Uterus (tissue), 3 donors: ENCODE measurements at regions not wholly inside any gene's neighbourhood (a gene's known extent, or its start where the extent isn't known, plus 50 kb on each side); places are given as distances from the start of the nearest gene placed in this dataset.

Source experiments
- DNase-seq, 2 donors: peaks; one replicate each; pipeline ENCODE4 v3.0.0-alpha.2; 2019 to 2020
- H3K27ac ChIP-seq, 2 donors: fragments of 200-600 bp; sonication (generic); 1 replicate in 1 of 2; 2 replicates in 1 of 2; pipeline ENCODE4 v1.5.1; 2016 to 2018
- H3K27me3 ChIP-seq, 2 donors: fragments of 200-600 bp; sonication (generic); one replicate each; pipeline ENCODE4 v1.5.1; 2018 to 2019; ENCODE audit warnings: control low read depth in 1 of 2
- H3K36me3 ChIP-seq, 2 donors: fragments of 200-600 bp; sonication (generic); one replicate each; pipeline ENCODE4 v1.5.1; 2019; ENCODE audit warnings: control low read depth in 1 of 2
- H3K4me1 ChIP-seq, 2 donors: fragments of 200-600 bp; sonication (generic); one replicate each; pipeline ENCODE4 v1.5.1; 2018 to 2019; ENCODE audit warnings: control low read depth in 1 of 2
- H3K4me3 ChIP-seq, 2 donors: fragments of 200-600 bp; sonication (generic); 1 replicate in 1 of 2; 2 replicates in 1 of 2; pipeline ENCODE4 v1.5.1; 2018 to 2019; ENCODE audit warnings: mild to moderate bottlenecking in 1 of 2
- H3K9me3 ChIP-seq, 2 donors: fragments of 200-600 bp; sonication (generic); one replicate each; pipeline ENCODE4 v1.5.1; 2019; ENCODE audit warnings: control low read depth in 1 of 2
- CTCF ChIP-seq, 4 experiments: fragments of 200-600 bp in 2 of 4; fragments of 450-650 bp in 2 of 4; sonication (generic) in 2 of 4; IDR thresholded peaks; one replicate each; pipeline ENCODE4 v1.5.1; 2016 to 2019; ENCODE audit warnings: antibody characterized with exemption in 4 of 4, mild to moderate bottlenecking in 2 of 4, moderate library complexity in 1 of 4
- POLR2A ChIP-seq, 2 donors: fragments of 450-650 bp; IDR thresholded peaks; one replicate each; pipeline ENCODE4 v1.6.1; 2016; ENCODE audit warnings: antibody characterized with exemption in 2 of 2, mild to moderate bottlenecking in 1 of 2, moderate library complexity in 1 of 2
- intact Hi-C: fragments of 100-400 bp; cut with DNase I; formaldehyde crosslinking; loops from one replicate; pipeline ENCODE4 v1.15.1; 2023; ENCODE audit warnings: low total_unique reads
- donor health status: DM: yes; HTN: yes; CAD: no.

- TF ChIP-seq CTCF (IDR thresholded peaks at IDR 0.05) (no peak), POLR2A (IDR thresholded peaks at IDR 0.05) (no peak)
- H3K27ac ChIP-seq = no peak overlapping the region
- H3K4me1 ChIP-seq = no peaks in the 10 kb centered on the region
- no peaks in the 10 kb centered on the region for H3K36me3 ChIP-seq
- no peaks in the 10 kb centered on the region for H3K9me3 ChIP-seq
- H3K27me3 ChIP-seq = no peaks in the 10 kb centered on the region
- DNase-seq = no peak
- no peak overlapping the region for H3K4me3 ChIP-seq
- intact Hi-C loops = no loop called here
Measured at GRCh38 chr4:8740666-8741395, 130.8 kb downstream of the HMX1 start.

- DNase-seq = no peak
- Histone ChIP-seq H3K9me3 (no peaks in the 10 kb centered on the region), H3K4me3 (no peak overlapping the region), H3K36me3 (no peaks in the 10 kb centered on the region), H3K4me1 (no peaks in the 10 kb centered on the region), H3K27me3 (no peaks in the 10 kb centered on the region), H3K27ac (no peak overlapping the region)
- TF ChIP-seq CTCF (IDR thresholded peaks at IDR 0.05) (no peak), POLR2A (IDR thresholded peaks at IDR 0.05) (no peak)
- intact Hi-C loops = loop anchor here (10.0 kb wide), 1 partner anchor 785 kb away; no protein-coding TSS in a partner anchor
Measured at GRCh38 chr4:8739820-8740665, 131.6 kb downstream of the HMX1 start.

- Histone ChIP-seq H3K9me3 (no peaks in the 10 kb centered on the region), H3K4me1 (no peaks in the 10 kb centered on the region), H3K27me3 (no peaks in the 10 kb centered on the region), H3K27ac (no peak overlapping the region), H3K36me3 (no peaks in the 10 kb centered on the region), H3K4me3 (no peak overlapping the region)
- TF ChIP-seq CTCF (IDR thresholded peaks at IDR 0.05) = no peak
- no peak for TF ChIP-seq POLR2A (IDR thresholded peaks at IDR 0.05)
- intact Hi-C loops = loop anchor here (10.0 kb wide), 1 partner anchor 785 kb away; no protein-coding TSS in a partner anchor
- DNase-seq = no peak
Measured at GRCh38 chr4:8739317-8739716, 132.3 kb downstream of the HMX1 start.

GRCh38 chr4:8738471-8738931 lies 133.1 kb downstream of the HMX1 start:
- H3K4me1 ChIP-seq = no peaks in the 10 kb centered on the region
- H3K27ac ChIP-seq = no peak overlapping the region
- H3K36me3 ChIP-seq = no peaks in the 10 kb centered on the region
- H3K4me3 ChIP-seq = no peak overlapping the region
- intact Hi-C loops = loop anchor here (10.0 kb wide), 1 partner anchor 786 kb away; no protein-coding TSS in a partner anchor
- DNase-seq = no peak
- H3K9me3 ChIP-seq = no peaks in the 10 kb centered on the region
- no peaks in the 10 kb centered on the region for H3K27me3 ChIP-seq
- no peak for TF ChIP-seq CTCF (IDR thresholded peaks at IDR 0.05)
- TF ChIP-seq POLR2A (IDR thresholded peaks at IDR 0.05) = no peak
